HG02763 (cell line): ENCODE measurements at regions not wholly inside any gene's neighbourhood (a gene's known extent, or its start where the extent isn't known, plus 50 kb on each side); places are given as distances from the start of the nearest gene placed in this dataset.
A peak's percentile ranks its signal among the peaks of the same experiment; 100 is the strongest.
"Not testable (repeated sequence)": the region's sequence is repeated elsewhere in the genome, so short reads cannot be mapped to it uniquely, and the experiment has no call there.

Experiments used
- ATAC-seq: cut with Tn5 transposase; IDR thresholded peaks from one replicate; pipeline ENCODE4 v1.9.1; 2021; ENCODE audit warnings: mild to moderate bottlenecking, moderate library complexity; ENCODE audit not compliant: unreplicated experiment

DNA sequence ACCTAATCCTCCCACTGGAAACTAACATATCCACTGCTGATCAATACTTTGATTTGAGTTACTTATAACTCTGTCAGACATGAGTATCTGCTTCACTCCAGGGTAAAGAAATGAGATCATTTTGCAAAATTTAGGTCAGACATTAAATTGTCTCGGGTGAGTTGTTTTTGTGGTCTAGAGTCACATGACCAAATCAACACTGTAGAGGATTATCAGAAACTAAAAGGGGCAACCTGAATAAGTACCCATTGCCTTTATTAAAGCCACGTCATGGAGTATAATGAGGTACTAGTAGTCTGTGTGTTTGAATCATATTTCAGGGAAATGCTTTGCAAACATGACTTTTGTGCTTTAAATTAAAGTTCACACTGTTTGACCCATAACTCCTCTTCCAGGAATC, 107.7 kb upstream of the ADO start:
- ATAC-seq, result no peak

DNA sequence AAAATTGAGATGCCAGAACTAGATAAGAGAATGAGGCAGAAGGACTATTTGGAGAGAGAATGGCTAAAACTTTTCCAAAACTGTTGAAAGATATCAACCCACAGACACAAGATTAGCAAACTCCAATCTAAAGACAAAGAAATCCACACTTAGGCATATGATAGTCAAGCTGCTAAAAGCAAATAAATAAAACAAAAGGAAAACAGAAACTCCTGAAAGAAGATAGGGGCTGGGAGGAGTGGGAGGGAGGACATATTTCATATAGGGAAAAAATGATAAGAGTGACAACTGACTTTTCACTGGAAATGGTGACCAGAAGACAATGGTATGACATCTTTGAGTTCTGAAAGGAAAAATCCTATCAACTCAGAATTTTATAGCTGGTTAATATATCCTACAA, 105.4 kb upstream of the ADO start:
- ATAC-seq, result no peak

DNA sequence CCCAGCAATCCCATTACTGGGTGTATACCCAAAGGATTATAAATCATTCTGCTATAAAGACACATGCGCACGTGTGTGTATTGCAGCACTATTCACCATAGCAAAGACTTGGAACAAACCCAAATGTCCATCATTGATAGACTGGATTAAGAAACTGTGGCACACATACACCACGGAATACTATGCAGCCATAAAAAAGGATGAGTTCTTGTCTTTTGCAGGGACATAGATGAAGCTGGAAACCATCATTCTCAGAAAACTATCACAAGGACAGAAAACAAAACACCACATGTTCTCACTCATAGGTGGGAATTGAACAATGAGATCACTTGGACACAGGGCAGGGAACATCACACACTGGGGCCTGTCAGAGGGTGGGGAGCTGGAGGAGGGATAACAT, 100.4 kb upstream of the ADO start:
- ATAC-seq, result not testable (repeated sequence)

DNA sequence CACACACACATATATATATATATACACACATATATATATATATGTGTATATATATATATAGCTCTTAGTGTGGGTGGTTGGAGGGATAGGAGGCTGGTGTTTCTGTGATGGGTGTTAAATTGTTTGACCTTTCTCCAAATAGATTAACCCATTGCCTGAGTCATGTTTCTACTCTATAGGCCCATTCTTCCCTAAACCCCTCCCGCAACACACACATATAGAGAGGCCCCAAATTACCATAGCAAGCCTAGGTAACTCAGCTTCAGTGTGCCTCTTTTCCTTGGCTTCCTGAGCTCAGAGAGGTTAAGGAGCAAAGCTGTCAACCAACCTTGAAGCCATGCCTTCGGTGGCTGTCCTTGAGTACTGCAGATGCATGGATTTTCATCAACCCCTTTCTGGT, 98.7 kb upstream of the ADO start:
- ATAC-seq, result no peak

DNA sequence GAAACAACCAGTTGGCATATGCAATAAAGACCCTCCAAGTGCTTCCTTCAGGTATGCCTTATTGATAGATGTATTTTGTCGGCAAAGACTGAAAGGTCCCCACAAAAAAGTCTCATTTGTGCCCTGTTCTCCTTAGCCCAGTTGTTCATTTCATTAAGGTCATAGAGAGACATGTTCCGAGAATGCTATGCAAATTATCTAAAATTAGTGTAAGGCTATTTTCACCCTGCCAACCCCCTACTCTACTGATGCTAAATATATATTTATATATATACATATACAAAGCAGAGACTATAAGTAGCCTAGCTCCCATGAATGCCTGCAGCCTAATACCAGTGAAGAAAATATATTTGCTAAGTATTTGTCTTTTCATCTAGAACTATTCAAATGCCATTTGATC, 96.7 kb upstream of the ADO start:
- peak; percentile 75 for ATAC-seq

DNA sequence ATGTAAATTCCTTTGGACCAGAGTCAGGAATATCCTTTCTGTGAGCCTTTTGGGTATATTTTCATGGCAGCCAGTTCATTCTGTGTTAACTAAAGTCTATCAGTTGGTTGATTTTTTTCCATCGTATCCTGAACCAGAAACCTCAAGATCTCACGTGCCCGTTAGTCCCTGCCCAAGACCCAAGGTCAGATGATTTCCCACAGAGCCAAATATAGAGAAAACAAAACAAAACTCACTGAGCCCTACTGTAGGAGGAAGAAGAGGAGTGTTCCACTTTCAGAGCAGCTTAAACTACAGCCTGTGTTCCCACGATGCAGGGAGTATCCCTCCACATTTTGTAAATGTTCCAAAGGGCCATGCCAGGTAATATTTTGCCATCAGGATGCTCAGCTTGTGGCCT, 96.0 kb upstream of the ADO start:
- ATAC-seq, result peak; percentile 49

DNA sequence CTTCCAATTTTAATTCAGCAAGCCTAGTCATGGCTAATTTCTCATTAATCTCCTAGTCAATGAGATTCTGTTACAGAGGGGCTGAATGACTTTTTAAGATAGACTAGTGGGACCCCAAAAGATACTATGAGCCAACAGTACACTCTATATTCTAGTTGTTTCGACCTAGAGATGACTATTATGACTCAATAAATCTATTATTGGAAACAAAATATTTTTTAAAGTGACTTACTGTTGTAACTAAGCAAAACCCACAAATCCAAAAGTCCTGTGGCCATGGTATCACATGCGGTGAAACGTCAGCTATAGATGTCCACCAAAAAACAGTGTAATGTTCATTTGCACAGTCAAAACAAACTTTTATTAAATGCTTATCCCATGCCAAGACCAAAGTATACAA, 95.3 kb upstream of the ADO start:
- ATAC-seq, result no peak

DNA sequence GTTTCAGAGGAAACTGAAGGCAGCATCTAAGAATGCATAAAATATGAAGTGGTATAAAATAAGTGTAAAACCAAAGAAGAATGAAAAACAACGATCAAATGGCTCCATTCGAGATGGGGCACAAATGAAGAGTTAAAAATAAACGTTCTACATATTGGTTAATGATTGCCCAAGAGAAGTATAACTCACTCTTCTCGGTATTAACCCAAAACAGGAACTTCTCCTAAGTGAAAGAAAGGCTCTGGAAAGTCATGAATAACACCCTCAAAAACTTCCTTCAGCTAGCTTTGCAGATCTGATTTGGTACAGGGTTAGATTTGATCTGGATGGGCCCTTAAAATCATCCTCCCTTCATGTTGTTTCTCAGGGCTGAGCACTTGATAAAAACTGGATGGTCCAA, 94.3 kb upstream of the ADO start:
- no peak for ATAC-seq

DNA sequence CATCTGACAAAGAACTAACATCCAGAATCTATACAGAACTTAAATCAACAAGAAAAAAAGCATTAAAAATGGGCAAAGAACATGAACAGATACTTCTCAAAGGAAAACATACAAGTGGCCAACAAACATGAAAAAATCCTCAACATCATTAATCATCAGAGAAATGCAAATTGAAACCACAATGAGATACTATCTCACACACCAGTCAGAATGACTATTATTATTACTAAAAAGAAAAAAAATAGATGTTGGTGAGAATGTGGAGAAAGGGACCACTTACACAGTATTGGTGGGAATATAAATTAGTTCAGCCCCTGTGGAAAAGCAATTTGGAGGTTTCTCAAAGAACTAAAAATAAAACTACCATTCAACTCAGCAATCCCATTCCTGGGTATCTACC, 89.1 kb upstream of the ADO start:
- no peak for ATAC-seq

DNA sequence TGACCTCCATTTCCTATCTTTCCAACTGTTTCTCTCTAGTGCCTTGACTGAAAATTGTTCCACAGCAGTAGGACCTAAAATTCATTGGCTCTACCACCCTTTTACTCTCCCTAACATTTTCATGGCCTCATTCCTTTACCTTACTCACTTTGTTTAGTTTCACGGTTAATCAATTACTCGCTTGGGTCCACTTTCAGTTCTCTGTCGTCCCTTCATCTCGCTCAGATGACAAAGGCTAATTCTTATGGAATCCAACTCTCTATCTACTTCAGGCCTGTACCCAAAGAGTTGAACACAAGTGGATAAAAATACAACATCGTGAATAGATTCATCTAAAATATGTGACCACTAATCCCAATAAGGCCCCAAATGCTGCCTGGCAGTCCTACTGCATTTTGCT, 85.9 kb upstream of the ADO start:
- no peak for ATAC-seq

DNA sequence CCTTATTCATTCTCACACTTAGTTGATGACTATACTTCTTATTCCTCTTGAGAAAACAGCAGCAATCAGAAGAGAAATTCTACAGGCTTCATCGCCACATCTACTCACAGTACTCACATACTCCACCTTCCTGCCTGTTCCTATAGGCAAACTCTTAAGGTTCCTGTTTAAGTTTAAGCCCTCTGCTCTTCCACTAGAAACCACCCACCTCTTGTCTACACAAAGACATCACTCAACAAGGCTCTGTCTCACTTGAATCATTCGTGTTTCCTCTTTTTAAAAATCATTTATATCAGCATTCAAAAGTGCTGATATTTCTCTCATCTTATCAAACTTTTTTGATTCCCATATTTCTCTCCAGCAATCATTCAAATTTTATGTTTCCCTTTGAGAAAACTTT, 85.5 kb upstream of the ADO start:
- no peak for ATAC-seq

DNA sequence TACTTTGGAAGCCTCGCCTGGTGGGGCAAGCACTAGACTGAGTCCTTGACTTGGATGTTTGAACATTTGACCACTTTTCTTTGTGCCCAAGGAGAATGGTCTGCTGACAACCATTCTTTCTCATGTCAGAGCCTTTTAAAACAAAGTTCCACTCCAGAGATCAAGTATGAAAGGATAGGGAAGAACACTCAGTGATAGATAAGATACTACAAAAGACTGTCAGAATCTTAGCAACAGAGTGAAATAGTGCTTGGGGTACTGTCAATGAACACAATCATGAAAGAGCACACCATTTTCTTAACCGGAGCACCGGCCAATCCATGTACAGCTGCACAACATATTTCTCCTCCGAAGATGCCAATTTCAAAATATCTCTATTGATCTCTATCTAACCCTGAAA, 82.8 kb upstream of the ADO start:
- ATAC-seq, result no peak

DNA sequence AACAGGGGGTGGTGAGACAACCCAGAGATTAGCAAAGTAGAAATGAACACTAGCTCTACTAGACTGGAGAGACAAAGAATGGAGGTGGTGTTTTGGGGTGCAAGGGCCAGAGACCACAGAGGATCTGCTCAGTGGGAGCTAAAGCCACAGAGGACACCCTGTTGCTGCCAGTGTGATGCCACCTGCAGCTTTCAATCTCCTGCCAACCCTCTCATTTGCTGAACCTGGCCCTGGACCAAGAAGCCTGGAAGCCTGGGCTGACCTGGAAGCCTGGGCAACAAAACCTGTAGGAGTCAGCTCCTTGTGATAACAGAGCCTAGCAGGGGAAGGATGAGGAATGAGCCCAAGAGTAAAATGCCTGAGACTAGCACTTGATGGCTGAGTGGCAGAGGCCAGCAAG, 81.1 kb upstream of the ADO start:
- no peak for ATAC-seq

DNA sequence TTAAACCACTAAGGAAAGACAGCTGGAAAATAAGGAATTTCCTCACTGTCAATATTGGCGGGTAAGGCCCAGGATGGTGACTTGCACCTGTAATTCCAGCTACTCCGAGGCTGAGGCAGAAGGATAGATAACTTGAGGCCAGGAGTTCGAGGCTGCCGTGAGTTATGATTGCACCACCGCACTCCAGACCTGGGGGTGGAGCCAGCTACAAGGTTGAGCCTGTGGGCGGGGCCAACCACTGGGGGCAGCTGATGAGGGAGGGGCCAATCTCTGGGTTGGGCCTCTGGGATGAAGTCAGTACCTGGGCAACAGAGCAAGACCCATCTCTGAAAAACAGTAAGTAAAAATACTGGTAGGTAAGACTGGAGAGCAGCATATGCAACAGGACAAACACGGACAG, 80.1 kb upstream of the ADO start:
- ATAC-seq, result no peak

DNA sequence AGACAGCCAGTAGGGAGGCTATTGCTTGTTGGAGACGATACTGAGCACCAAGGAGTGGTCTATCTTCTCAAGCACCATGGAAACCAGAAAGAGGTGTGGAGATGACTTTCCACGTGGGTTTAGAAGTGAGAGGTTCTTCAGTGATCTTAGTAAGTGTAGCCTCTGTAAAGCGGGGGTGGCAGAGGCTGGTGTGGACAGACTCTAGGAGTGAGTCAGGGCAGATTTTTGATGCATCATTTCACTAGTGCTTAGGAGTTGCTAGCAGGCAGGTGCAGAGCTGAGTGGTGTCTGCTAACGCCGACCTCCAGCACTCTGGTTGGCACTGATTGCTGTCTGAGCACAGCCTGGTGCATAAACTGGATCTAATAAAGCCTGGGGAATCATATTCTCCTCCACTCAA, 78.4 kb upstream of the ADO start:
- ATAC-seq, result peak; percentile 84

DNA sequence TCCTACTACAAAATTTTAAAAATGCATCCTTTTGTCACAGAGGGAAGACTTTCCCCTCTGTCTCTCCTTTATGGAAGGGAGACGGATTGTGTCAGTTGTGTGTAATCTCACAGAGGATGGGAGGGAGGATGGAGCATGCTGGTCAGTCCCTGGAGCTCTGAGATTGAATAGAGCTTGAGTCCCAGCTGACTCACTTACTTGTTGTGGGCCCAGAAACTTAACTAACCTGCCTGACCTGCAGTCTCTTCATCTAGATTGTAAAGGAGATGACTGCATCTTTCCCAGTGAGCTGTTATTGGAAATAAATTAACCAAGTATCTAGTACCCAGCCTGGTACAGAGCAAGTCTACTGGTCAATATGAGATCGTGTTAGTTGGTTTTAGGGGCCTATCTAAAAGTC, 77.9 kb upstream of the ADO start:
- no peak for ATAC-seq

DNA sequence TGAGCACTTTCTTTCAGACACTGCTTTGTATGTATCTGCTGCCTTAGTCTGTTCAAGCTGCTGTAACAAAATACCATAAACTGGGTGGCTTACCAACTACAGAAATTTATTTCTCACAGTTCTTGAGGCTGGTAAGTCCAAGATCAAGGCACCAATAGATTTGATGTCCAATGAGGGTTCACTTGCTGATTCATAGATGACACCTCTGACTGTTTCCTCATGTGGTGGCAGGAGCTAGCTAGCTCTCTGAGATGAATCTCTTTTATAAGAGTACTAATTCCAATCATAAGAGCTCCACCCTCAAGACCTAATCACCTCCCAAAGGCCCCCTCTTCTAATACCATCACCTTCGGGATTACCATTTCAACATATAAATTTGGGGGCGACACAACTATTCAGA, 76.6 kb upstream of the ADO start:
- no peak for ATAC-seq

DNA sequence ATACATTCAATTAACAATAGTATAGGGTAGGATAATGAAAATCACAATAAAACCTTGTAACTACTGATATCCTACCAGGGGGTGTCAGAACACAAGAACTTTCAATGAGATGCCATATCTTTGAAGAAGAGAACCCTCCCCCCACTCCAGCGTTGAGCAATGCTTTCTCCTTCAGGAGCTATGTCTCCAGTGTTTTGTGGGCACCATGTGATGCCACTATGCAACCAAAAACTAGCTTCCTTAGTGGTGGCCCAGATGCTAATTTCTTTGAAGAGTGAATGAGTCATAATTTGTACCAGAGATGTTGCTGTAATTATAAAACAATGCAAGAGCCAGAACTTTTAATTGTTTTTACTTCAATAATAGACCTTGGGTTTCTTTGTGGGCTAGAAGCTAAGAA, 76.0 kb upstream of the ADO start:
- no peak for ATAC-seq

DNA sequence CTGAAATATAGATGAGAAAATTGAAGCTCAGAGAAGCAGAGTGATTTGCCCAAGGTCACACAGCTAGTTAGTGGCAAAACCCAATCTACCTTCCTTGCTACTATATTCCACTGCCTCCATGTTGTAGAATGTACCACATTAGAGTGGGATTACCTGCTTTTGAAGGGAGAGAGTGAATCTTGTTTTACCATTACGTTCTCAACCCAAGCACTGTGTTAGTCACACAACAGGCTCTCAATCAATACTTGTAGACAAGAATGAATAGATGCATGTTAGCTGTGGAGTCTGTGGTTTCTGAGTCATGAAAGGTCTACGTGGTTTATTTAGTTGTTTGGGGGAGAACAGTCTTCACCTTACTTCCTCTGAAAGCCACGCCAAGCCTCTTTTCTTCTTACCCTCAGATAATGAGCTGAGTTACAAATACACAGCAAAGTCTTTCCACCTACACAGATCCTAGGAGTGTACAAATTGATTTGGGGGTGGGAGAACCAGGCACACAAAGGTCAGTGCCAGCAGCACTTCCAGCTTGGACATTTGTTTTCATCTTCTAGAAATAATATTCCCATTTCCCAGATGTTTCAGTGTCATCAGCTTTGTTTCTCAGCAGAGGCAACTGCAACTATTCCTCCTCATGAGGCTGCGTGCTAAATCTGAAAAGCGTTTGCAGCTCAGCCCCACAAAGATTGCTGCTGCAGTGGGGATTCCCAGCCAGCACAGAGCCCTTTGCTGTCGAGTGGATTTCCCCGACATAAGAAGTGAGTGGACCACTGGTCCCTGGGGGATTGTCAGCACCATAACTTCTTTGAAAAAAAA, 71.5 kb upstream of the ADO start:
- ATAC-seq, result peak; percentile 76

DNA sequence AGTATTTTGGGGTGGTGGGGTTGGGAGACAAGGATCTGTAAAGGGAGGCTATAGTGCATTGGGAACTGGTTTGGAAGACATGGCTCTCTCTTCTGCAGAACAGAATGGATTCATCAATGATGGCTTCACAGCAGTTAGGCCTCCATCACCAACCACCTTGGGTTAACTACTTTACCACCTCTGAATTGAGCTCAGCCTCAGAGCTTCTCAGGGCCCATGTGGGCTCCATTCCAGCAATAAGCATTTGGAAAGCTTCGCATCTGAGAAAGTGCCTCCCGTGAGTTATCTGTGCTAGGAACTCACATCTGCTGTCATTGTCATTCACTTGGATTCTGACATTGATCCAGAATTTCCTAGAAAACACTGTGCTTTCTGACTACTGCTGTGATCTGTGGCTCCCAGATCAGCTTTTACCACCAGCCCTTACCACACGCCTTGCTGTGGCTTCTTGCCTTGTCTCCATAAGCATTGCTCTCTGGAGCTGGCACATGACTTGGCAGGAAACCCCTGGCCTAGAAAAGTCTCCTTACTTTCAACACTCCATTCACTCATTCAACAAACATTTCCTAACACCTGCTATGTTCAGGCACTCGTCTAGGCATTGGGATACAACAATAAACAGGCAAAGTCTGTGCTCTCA, 70.7 kb upstream of the ADO start:
- ATAC-seq, result peak; percentile 0

DNA sequence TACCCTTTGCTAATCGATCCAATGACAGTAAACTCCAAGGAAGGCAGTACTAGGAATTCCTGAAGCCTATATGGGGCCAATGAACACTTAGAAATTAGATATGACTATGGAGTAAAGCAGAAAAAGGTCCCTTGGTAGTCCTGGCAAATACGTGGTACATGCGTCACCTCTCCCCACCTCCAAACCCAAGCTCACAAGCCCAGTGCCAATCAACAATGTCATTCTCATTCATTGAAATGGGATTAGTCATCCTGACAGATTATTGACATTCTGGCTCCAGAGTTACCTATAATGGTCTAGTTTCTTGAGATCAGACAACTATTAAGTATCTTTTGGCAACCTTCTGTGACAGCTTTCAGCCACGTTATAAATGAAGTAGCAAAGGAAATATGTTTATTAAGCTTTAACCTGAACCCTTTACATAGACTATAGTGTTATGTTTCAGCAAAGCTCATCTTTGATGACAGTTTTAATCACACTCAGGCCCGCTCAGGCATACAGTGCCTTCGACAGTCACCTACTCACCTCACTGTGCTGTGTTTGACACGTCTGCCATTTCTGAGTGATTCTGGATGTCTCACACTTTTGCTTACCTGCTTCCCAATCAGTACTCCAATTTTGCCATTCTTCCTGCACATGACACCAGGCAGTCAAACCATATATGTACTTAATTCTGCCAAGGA, 69.6 kb upstream of the ADO start:
- no peak for ATAC-seq

DNA sequence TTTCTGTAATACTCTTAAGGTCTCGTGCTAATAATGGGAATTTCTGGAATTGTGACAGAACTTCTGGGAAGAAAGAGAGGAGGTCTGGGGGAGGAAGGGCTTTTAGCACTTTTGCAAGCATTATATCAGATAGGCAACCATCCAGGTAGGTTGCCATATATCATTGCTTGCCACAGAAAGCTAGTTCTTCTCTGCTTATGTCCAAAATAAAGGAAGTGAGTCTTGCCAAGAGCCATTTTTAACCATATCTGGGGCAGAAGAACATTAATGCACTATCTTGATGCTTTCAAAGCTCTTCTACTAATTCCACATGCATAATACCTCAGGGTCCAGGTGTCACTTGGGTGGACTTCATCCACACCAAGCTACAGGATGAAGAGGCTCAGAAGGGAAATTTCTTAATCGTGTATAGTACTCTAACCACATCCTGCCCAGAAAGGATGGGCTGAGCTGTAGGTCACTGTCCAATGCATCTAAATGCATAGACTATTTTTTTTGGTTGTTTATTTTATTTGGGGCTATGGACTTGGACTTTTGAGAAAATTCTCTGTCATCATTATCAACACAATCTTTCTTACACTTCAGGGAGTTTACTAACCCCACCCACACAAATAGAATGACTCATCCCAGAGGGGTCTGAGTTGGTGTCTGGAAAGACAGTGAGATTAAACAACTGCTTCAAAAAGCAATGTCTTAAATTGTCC, 68.9 kb upstream of the ADO start:
- peak; percentile 41 for ATAC-seq
